ENCODE measurements at regions not wholly inside any gene's neighbourhood (a gene's known extent, or its start where the extent isn't known, plus 50 kb on each side); places are given as distances from the start of the nearest gene placed in this dataset.

- TF ChIP-seq CTCF (IDR thresholded peaks at IDR 0.05; ENCODE audit: borderline replicate concordance, extremely low read depth, low read length, poor library complexity, severe bottlenecking) (no peak), EZH2 (IDR thresholded peaks at IDR 0.05; ENCODE audit: borderline replicate concordance, low read depth, low read length, severe bottlenecking) (no peak)
Observed at GRCh38 chrX:80513625-80514024, 93.4 kb downstream of the TENT5D start.

Data from DND-41 (cell line).